SK-N-SH treated with all-trans-retinoic acid at 6 μM for 48 hours (cell line): ENCODE measurements at regions not wholly inside any gene's neighbourhood (a gene's known extent, or its start where the extent isn't known, plus 50 kb on each side); places are given as distances from the start of the nearest gene placed in this dataset.
"Not testable (repeated sequence)": the region's sequence is repeated elsewhere in the genome, so short reads cannot be mapped to it uniquely, and the experiment has no call there.

Experiments
- ATAC-seq: fragments of 200-7000 bp; cut with Tn5 transposase; 3 replicates; pipeline ENCODE4 v1.9.1; 2020; ENCODE audit warnings: mild to moderate bottlenecking, moderate library complexity
- ARNTL ChIP-seq: fragments of 450-650 bp; formaldehyde crosslinking; IDR thresholded peaks from 2 replicates; pipeline ENCODE4 v1.5.0; 2020; ENCODE audit warnings: low read depth, mild to moderate bottlenecking, moderate library complexity, borderline replicate concordance
- BACH2 ChIP-seq: fragments of 250-450 bp; sonication (Bioruptor Pico); IDR thresholded peaks from 2 replicates; pipeline ENCODE4 v1.9.0; 2021; ENCODE audit warnings: mild to moderate bottlenecking, borderline replicate concordance
- CSDC2 ChIP-seq: fragments of 250-450 bp; sonication (Bioruptor Pico); IDR thresholded peaks from 2 replicates; pipeline ENCODE4 v1.5.0; 2020; ENCODE audit warnings: mild to moderate bottlenecking, moderate library complexity
- ESRRG ChIP-seq: fragments of 250-450 bp; sonication (Bioruptor Pico); IDR thresholded peaks from 2 replicates; pipeline ENCODE4 v1.6.1; 2021; ENCODE audit warnings: mild to moderate bottlenecking
- GLIS3 ChIP-seq: fragments of 250-450 bp; sonication (Bioruptor Pico); IDR thresholded peaks from 2 replicates; pipeline ENCODE4 v1.5.0; 2020; ENCODE audit warnings: mild to moderate bottlenecking, moderate library complexity
- ISL1 ChIP-seq: fragments of 250-450 bp; sonication (Bioruptor Pico); IDR thresholded peaks from 2 replicates; pipeline ENCODE4 v2.1.2; 2022; ENCODE audit warnings: mild to moderate bottlenecking, moderate library complexity
- OSR1 ChIP-seq: fragments of 250-450 bp; sonication (Bioruptor Pico); IDR thresholded peaks from 2 replicates; pipeline ENCODE4 v1.8.0; 2022; ENCODE audit warnings: moderate library complexity, mild to moderate bottlenecking, inconsistent platforms
- PPARA ChIP-seq: fragments of 250-450 bp; sonication (Bioruptor Pico); IDR thresholded peaks from 2 replicates; pipeline ENCODE4 v1.5.0; 2020; ENCODE audit warnings: mild to moderate bottlenecking, borderline replicate concordance
- RARB ChIP-seq: fragments of 250-450 bp; sonication (Bioruptor Pico); IDR thresholded peaks from 2 replicates; pipeline ENCODE4 v1.8.0; 2021; ENCODE audit warnings: mild to moderate bottlenecking, moderate library complexity
- SNAI2 ChIP-seq: fragments of 250-450 bp; sonication (Bioruptor Pico); IDR thresholded peaks from 2 replicates; pipeline ENCODE4 v1.5.0; 2020; ENCODE audit warnings: mild to moderate bottlenecking, moderate library complexity
- TCF4 ChIP-seq: fragments of 250-450 bp; sonication (Bioruptor Pico); IDR thresholded peaks from 2 replicates; pipeline ENCODE4 v1.8.0; 2021; ENCODE audit warnings: mild to moderate bottlenecking, moderate library complexity, borderline replicate concordance
- TOX ChIP-seq: fragments of 250-450 bp; sonication (Bioruptor Pico); IDR thresholded peaks from 2 replicates; pipeline ENCODE4 v1.8.0; 2021; ENCODE audit warnings: mild to moderate bottlenecking, moderate library complexity, borderline replicate concordance
- ZC3H10 ChIP-seq: fragments of 250-450 bp; sonication (Bioruptor Pico); IDR thresholded peaks from 2 replicates; pipeline ENCODE4 v1.5.1; 2021; ENCODE audit warnings: mild to moderate bottlenecking, moderate library complexity
- ZFP3 ChIP-seq: fragments of 250-450 bp; sonication (Bioruptor Pico); IDR thresholded peaks from 2 replicates; pipeline ENCODE4 v1.5.0; 2020; ENCODE audit warnings: mild to moderate bottlenecking, moderate library complexity
- ZFP30 ChIP-seq: fragments of 450-650 bp; formaldehyde crosslinking; IDR thresholded peaks from 2 replicates; pipeline ENCODE4 v1.5.0; 2022; ENCODE audit warnings: mild to moderate bottlenecking, moderate library complexity
- ZNF565 ChIP-seq: fragments of 450-650 bp; formaldehyde crosslinking; conservative IDR thresholded peaks from 2 replicates; pipeline ENCODE4 v1.5.0; 2020; ENCODE audit warnings: low read depth, mild to moderate bottlenecking, moderate library complexity
- ZNF70 ChIP-seq: fragments of 450-650 bp; formaldehyde crosslinking; IDR thresholded peaks from 2 replicates; pipeline ENCODE4 v1.5.0; 2020; ENCODE audit warnings: mild to moderate bottlenecking, moderate library complexity
- ZNF8 ChIP-seq: fragments of 450-650 bp; formaldehyde crosslinking; IDR thresholded peaks from 2 replicates; pipeline ENCODE4 v1.5.0; 2020; ENCODE audit warnings: mild to moderate bottlenecking, moderate library complexity
- TF ChIP-seq, protein P1 (sequence below): fragments of 250-450 bp; sonication (Bioruptor Pico); IDR thresholded peaks from 2 replicates; pipeline ENCODE4 v1.5.1; 2020; ENCODE audit warnings: low read depth, mild to moderate bottlenecking, moderate library complexity
- TF ChIP-seq, protein P2 (sequence below): fragments of 250-450 bp; sonication (Bioruptor Pico); IDR thresholded peaks from 2 replicates; pipeline ENCODE4 v1.8.0; 2020; ENCODE audit warnings: mild to moderate bottlenecking, moderate library complexity, borderline replicate concordance
- TF ChIP-seq, protein P3 (sequence below): fragments of 250-450 bp; sonication (Bioruptor Pico); IDR thresholded peaks from 2 replicates; pipeline ENCODE4 v1.5.1; 2021; ENCODE audit warnings: mild to moderate bottlenecking, moderate library complexity
- TF ChIP-seq, protein P4 (sequence below): fragments of 250-450 bp; sonication (Bioruptor Pico); IDR thresholded peaks from 2 replicates; pipeline ENCODE4 v1.8.0; 2021; ENCODE audit warnings: low read depth, mild to moderate bottlenecking, moderate library complexity, borderline replicate concordance
- TF ChIP-seq, protein P5 (sequence below): fragments of 250-450 bp; sonication (Bioruptor Pico); IDR thresholded peaks from 2 replicates; pipeline ENCODE4 v1.5.0; 2020; ENCODE audit warnings: mild to moderate bottlenecking, moderate library complexity

DNA sequence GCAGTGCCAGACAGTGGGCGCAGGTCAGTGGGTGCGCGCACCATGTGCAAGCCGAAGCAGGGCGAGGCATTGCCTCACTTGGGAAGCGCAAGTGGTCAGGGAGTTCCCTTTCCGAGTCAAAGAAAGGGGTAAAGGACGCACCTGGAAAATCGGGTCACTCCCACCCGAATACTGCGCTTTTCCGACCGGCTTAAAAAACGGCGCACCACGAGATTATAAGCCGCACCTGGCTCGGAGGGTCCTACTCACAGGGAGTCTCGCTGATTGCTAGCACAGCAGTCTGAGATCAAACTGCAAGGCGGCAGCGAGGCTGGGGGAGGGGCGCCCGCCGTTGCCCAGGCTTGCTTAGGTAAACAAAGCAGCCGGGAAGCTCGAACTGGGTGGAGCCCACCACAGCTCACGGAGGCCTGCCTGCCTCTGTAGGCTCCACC lies 77.9 kb downstream of the NR4A2 start:
- ATAC-seq = not testable (repeated sequence)

DNA sequence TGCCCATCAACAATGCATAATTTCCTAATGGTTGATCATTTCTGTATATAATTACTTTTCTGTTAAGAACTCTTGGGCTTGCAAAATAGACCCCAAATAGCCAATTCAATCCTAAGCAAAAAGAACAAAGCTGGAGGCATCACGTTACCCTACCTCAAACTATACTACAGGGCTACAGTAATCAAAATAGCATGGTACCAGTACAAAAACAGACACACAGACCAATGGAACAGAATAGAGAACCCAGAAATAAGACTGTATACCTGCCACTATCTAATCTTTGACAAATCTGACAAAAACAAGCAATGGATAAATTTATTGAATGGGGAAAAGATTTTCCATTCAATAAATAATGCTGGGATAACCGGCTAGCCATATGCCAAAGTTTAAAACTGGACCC lies 78.8 kb downstream of the NR4A2 start:
- TF ChIP-seq, protein P1, sequence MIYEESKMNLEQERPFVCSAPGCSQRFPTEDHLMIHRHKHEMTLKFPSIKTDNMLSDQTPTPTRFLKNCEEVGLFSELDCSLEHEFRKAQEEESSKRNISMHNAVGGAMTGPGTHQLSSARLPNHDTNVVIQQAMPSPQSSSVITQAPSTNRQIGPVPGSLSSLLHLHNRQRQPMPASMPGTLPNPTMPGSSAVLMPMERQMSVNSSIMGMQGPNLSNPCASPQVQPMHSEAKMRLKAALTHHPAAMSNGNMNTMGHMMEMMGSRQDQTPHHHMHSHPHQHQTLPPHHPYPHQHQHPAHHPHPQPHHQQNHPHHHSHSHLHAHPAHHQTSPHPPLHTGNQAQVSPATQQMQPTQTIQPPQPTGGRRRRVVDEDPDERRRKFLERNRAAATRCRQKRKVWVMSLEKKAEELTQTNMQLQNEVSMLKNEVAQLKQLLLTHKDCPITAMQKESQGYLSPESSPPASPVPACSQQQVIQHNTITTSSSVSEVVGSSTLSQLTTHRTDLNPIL (CRISPR knock-in tag) = no peak
- no peak for TF ChIP-seq RARB (CRISPR knock-in tag)
- TF ChIP-seq ZNF565 (CRISPR knock-in tag) = no peak
- no peak for TF ChIP-seq ISL1 (CRISPR knock-in tag)
- no peak for TF ChIP-seq ZNF70 (CRISPR knock-in tag)
- no peak for TF ChIP-seq BACH2
- TF ChIP-seq, protein P2, sequence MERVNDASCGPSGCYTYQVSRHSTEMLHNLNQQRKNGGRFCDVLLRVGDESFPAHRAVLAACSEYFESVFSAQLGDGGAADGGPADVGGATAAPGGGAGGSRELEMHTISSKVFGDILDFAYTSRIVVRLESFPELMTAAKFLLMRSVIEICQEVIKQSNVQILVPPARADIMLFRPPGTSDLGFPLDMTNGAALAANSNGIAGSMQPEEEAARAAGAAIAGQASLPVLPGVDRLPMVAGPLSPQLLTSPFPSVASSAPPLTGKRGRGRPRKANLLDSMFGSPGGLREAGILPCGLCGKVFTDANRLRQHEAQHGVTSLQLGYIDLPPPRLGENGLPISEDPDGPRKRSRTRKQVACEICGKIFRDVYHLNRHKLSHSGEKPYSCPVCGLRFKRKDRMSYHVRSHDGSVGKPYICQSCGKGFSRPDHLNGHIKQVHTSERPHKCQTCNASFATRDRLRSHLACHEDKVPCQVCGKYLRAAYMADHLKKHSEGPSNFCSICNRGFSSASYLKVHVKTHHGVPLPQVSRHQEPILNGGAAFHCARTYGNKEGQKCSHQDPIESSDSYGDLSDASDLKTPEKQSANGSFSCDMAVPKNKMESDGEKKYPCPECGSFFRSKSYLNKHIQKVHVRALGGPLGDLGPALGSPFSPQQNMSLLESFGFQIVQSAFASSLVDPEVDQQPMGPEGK (CRISPR knock-in tag) = no peak
- TF ChIP-seq ZC3H10 (CRISPR knock-in tag) = no peak
- no peak for TF ChIP-seq ESRRG (CRISPR knock-in tag)
- TF ChIP-seq, protein P3, sequence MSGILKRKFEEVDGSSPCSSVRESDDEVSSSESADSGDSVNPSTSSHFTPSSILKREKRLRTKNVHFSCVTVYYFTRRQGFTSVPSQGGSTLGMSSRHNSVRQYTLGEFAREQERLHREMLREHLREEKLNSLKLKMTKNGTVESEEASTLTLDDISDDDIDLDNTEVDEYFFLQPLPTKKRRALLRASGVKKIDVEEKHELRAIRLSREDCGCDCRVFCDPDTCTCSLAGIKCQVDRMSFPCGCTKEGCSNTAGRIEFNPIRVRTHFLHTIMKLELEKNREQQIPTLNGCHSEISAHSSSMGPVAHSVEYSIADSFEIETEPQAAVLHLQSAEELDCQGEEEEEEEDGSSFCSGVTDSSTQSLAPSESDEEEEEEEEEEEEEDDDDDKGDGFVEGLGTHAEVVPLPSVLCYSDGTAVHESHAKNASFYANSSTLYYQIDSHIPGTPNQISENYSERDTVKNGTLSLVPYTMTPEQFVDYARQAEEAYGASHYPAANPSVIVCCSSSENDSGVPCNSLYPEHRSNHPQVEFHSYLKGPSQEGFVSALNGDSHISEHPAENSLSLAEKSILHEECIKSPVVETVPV (CRISPR knock-in tag) = no peak
- TF ChIP-seq ARNTL (CRISPR knock-in tag) = no peak
- no peak for TF ChIP-seq SNAI2 (CRISPR knock-in tag)
- no peak for TF ChIP-seq CSDC2 (CRISPR knock-in tag)
- TF ChIP-seq, protein P4, sequence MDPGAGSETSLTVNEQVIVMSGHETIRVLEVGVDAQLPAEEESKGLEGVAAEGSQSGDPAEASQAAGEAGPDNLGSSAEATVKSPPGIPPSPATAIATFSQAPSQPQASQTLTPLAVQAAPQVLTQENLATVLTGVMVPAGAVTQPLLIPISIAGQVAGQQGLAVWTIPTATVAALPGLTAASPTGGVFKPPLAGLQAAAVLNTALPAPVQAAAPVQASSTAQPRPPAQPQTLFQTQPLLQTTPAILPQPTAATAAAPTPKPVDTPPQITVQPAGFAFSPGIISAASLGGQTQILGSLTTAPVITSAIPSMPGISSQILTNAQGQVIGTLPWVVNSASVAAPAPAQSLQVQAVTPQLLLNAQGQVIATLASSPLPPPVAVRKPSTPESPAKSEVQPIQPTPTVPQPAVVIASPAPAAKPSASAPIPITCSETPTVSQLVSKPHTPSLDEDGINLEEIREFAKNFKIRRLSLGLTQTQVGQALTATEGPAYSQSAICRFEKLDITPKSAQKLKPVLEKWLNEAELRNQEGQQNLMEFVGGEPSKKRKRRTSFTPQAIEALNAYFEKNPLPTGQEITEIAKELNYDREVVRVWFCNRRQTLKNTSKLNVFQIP = no peak
- TF ChIP-seq TCF4 (CRISPR knock-in tag) = no peak
- TF ChIP-seq ZFP3 (CRISPR knock-in tag) = no peak
- TF ChIP-seq GLIS3 = no peak
- TF ChIP-seq PPARA (CRISPR knock-in tag) = no peak

DNA sequence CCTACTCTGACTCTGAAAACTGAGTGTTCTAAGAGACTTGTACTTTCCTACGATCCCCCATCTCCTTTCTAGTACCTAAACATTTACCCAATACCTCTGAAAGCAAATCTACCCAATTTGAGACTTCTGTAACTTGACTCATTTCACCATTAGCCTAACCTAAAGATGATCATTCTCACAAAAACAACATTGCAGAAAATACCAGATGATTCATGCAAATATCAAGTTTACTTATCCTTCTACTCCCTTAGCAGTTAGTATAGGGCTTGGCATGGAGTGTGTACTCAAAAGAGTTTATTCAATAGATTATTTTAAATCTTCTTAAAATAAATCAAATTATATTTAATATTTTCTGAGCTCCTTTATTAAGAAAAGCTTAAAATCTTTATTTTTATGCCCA lies 89.6 kb downstream of the NR4A2 start:
- ATAC-seq = no peak
- TF ChIP-seq BACH2 (no peak), ISL1 (CRISPR knock-in tag) (no peak), ZNF8 (no peak), CSDC2 (CRISPR knock-in tag) (no peak), ZNF70 (CRISPR knock-in tag) (no peak), ARNTL (CRISPR knock-in tag) (no peak), ESRRG (CRISPR knock-in tag) (no peak), OSR1 (no peak), RARB (CRISPR knock-in tag) (no peak), GLIS3 (no peak), ZFP3 (CRISPR knock-in tag) (no peak)
- TF ChIP-seq, protein P2 (CRISPR knock-in tag) = no peak

More for the DNA sequence above, 78.8 kb downstream of the NR4A2 start:
- no peak for ATAC-seq

DNA sequence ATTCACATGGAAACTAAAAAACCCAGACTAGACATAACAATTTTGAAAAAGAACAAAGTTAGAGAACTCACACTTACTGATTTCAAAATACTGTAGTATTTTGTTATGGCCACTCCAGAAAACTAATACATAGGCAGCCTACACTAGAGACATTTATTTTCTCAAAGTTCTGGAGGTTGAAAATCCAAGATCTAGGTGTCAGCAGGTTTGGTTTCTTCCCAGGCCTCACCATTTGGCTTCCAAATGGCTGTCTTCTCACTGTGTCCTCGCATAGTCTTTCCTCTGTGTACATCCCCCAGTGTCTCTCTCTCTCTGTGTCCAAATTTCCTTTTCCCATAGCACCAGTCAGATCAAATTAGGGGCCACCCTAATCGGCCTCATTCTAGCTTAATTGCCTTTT lies 95.0 kb downstream of the NR4A2 start:
- ATAC-seq = no peak
- TF ChIP-seq RARB (CRISPR knock-in tag) (no peak), GLIS3 (no peak), ESRRG (CRISPR knock-in tag) (no peak), CSDC2 (CRISPR knock-in tag) (no peak), ZNF70 (CRISPR knock-in tag) (no peak), ZFP30 (CRISPR knock-in tag) (no peak), TOX (CRISPR knock-in tag) (no peak), ZNF8 (no peak)
- TF ChIP-seq, protein P5, sequence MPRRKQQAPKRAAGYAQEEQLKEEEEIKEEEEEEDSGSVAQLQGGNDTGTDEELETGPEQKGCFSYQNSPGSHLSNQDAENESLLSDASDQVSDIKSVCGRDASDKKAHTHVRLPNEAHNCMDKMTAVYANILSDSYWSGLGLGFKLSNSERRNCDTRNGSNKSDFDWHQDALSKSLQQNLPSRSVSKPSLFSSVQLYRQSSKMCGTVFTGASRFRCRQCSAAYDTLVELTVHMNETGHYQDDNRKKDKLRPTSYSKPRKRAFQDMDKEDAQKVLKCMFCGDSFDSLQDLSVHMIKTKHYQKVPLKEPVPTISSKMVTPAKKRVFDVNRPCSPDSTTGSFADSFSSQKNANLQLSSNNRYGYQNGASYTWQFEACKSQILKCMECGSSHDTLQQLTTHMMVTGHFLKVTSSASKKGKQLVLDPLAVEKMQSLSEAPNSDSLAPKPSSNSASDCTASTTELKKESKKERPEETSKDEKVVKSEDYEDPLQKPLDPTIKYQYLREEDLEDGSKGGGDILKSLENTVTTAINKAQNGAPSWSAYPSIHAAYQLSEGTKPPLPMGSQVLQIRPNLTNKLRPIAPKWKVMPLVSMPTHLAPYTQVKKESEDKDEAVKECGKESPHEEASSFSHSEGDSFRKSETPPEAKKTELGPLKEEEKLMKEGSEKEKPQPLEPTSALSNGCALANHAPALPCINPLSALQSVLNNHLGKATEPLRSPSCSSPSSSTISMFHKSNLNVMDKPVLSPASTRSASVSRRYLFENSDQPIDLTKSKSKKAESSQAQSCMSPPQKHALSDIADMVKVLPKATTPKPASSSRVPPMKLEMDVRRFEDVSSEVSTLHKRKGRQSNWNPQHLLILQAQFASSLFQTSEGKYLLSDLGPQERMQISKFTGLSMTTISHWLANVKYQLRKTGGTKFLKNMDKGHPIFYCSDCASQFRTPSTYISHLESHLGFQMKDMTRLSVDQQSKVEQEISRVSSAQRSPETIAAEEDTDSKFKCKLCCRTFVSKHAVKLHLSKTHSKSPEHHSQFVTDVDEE = no peak
- TF ChIP-seq, protein P1 (CRISPR knock-in tag) = no peak
